ENCODE measurements at regions not wholly inside any gene's neighbourhood (a gene's known extent, or its start where the extent isn't known, plus 50 kb on each side); places are given as distances from the start of the nearest gene placed in this dataset.

- peak; percentile 70 for DNase-seq (ENCODE audit: low spot score)
These were observed 470.9 kb upstream of the SPHKAP start for GRCh38 chr2:228652366-228652765.

DNA sequence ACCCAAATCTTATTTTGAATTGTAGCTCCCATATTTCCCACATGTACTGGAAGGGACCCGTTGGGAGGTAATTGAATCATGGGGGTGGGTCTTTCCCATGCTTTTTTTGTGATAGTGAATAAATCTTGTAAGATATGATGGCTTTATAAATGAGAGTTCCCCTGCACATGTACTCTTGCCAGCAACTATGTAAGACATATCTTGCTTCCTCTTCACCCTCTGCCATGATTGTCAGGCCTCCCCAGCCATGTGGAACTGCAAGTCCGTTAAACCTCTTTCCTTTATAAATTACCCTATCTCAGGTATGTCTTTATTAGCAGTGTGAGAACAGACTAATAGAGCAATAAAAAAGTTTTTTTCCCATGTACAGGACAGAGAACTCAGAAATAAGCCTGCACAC, 468.4 kb upstream of the SPHKAP start:
- no peak for DNase-seq (ENCODE audit: low spot score)

DNA sequence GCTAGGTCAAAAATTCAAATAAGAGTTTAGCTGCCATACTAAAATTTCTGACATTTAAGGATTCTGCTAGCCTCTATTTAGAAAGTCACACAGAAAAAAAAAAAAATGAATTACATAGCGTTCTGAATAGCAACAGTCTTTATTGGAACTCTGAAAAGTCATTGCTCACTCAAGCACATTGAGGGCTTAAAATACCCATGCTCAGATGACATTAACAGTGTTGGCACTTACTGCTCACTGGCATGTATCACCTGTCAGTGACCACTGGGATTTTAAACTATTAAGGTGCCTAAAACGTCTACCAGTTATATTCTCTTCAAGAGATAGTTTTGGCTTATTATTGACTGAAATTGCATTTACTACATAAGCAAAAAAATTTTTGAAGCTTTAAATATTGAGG, 468.0 kb upstream of the SPHKAP start:
- no peak for DNase-seq (ENCODE audit: low spot score)

DNA sequence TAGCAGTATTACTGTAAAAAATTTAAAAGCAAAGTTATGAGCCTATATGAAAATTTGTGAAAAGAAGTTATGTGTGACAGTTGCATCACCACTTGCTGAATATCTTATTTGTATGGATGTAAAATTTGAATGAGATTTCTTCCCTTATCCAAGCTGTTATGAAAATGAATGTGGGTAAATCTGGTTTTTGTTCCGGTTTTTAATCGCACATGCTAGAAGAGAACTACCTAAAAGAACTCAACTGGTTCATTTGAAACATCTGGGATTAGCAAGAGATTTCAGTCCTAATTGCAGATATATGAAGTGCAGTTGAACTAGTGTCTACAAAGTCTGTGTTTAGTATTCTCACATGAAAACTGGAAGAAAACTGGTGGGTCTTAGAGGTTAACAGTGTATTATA, 467.1 kb upstream of the SPHKAP start:
- DNase-seq (ENCODE audit: low spot score) = no peak

DNA sequence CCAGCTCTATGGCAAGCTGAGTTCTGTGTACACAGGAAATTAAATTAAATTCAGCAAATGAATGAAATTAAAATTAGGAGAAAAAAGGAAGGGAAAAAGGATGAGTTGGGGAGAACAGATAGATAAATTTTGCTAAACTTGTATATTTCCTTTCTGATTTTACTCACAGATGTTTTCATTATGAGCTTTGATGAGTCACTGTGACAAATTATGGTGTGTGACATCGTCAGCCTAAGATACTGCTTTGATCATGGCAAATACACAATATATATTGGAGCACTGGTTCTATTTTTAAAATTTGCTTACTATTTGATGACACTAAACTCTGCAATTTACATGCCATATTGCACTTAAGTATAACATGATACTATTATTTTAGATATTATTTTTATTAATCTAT, 464.6 kb upstream of the SPHKAP start:
- DNase-seq (ENCODE audit: low spot score) = peak; percentile 12

DNA sequence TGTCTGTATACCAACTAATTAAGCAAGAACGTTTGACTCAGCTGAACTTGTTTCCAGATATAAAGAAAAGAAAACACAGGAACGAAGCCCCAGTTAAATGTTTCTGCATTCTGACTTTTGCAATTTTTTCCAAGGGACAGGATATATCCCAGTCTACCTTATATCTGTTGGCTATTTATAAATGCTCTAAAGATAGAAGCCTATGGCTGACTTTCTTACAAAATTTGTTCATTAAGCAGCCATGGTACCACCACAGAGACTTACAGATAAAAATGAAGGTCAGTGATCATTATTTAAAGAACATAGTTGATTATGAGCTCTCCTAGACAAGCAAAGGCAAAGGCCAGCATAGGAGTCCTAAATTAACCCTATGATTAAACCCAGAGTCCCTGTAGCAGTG, 462.7 kb upstream of the SPHKAP start:
- DNase-seq (ENCODE audit: low spot score) = no peak

- DNase-seq (ENCODE audit: low spot score) = no peak
These were observed 461.4 kb upstream of the SPHKAP start for GRCh38 chr2:228642861-228643260.

GRCh38 chr2:228630786-228631185, 449.3 kb upstream of the SPHKAP start:
- DNase-seq (ENCODE audit: low spot score) = no peak

DNA sequence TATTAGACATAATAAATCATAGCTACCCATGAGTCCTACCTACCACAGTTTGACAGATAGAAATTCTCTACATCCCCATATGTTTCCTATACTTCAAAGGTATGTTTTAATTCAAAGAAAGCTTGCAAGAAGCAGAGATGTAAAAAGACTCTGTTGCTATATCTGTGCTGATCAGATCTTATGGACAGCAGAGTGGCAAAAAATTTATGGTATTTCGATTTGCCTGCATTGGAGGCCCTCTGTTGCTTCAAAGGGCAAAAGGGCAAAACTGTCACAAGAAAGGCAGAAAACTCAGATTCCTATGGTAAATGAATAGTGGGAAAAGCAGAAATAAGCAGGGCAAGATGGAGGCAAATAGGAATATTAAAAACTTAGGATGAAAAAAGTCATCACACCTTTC, 447.8 kb upstream of the SPHKAP start:
- DNase-seq (ENCODE audit: low spot score) = no peak

GRCh38 chr2:228628682-228629081, 447.2 kb upstream of the SPHKAP start:
- DNase-seq (ENCODE audit: low spot score) = peak; percentile 14

- no peak for DNase-seq (ENCODE audit: low spot score)
These were observed 446.0 kb upstream of the SPHKAP start for GRCh38 chr2:228627510-228627909.

- no peak for DNase-seq (ENCODE audit: low spot score)
These were observed 444.0 kb upstream of the SPHKAP start for GRCh38 chr2:228625481-228625880.

DNA sequence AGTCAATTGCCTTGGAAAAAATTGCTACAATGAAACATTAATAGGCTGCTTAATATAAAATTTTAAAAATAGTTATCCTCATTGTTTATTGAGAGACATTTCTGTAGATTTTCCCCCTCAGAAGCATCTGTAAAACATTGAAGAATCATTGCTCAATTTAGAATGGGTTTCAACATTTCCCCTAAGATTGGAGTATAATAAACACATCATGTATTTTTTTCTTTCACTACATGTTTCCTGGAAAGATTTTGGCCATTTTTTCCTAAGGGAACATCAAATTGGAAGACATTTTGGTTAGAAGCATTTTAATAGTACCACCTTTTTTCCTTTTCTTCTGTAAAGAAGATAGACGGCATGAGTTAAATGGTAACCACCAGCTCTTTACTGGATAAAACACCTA, 443.2 kb upstream of the SPHKAP start:
- DNase-seq (ENCODE audit: low spot score) = no peak

- DNase-seq (ENCODE audit: low spot score) = no peak
These were observed 434.0 kb upstream of the SPHKAP start for GRCh38 chr2:228615496-228615895.

DNA sequence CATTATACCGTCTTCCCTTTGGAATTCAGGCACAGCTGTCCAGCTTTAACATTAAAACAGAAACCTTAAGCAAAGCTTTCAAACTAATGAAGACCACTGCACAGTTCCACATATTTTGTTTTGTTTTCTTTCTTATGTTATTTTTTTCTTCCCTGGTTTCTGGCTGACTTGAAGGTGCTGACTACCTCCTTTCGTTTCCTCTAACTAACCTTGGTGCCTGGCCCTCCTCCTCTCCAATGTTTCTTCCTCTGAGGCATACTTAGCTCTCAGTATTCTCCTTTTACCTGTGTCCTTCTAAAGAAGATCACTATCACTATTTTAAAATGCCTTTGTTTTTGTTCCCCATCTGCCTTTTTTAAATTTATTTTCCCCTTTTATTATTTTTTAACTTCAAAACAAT, 433.3 kb upstream of the SPHKAP start:
- no peak for DNase-seq (ENCODE audit: low spot score)

- peak; percentile 53 for DNase-seq (ENCODE audit: low spot score)
These were observed 431.8 kb upstream of the SPHKAP start for GRCh38 chr2:228613133-228613850.

- no peak for DNase-seq (ENCODE audit: low spot score)
These were observed 429.7 kb upstream of the SPHKAP start for GRCh38 chr2:228611171-228611570.

GRCh38 chr2:228602288-228602687, 420.8 kb upstream of the SPHKAP start:
- peak; percentile 2 for DNase-seq (ENCODE audit: low spot score)

- peak; percentile 83 for DNase-seq (ENCODE audit: low spot score)
These were observed 418.8 kb upstream of the SPHKAP start for GRCh38 chr2:228600265-228600664.

- DNase-seq (ENCODE audit: low spot score) = no peak
These were observed 418.3 kb upstream of the SPHKAP start for GRCh38 chr2:228599781-228600180.

- DNase-seq (ENCODE audit: low spot score) = no peak
These were observed 417.8 kb upstream of the SPHKAP start for GRCh38 chr2:228599297-228599696.

- no peak for DNase-seq (ENCODE audit: low spot score)
These were observed 415.5 kb upstream of the SPHKAP start for GRCh38 chr2:228597032-228597431.

- no peak for DNase-seq (ENCODE audit: low spot score)
These were observed 412.5 kb upstream of the SPHKAP start for GRCh38 chr2:228594012-228594411.

DNA sequence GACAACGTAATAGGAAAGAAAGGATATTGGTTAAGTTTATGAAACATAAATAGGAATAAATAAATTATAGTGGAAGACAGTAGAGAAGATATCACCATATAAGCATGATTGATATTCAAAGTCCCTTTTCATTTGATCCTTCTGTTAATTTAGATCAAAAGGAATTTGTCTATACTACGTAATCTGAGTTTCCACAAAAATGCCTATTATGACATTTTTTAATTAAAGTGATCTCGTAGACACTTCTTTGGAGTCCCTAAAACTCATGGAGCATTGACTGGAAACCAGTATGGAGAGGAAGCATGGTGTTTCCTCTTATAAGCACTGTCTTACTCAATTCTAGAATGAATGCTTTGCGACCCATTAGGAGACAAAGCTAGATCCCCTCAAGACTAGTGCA, 411.4 kb upstream of the SPHKAP start:
- no peak for DNase-seq (ENCODE audit: low spot score)

- no peak for DNase-seq (ENCODE audit: low spot score)
These were observed 409.2 kb upstream of the SPHKAP start for GRCh38 chr2:228590681-228591080.

Data from AG08395 (cell line).